Activated CD4-positive, alpha-beta memory T cell treated with anti-CD3 and anti-CD28 coated beads, Interleukin-2, amount 10 ng/mL, durations not matched to agents 7 days and 5 days (primary cell): ENCODE measurements at regions not wholly inside any gene's neighbourhood (a gene's known extent, or its start where the extent isn't known, plus 50 kb on each side); places are given as distances from the start of the nearest gene placed in this dataset.

Experiments
- CTCF ChIA-PET: fragments of 350-600 bp; sonication (Branson Sonifier 250); formaldehyde crosslinking; loops from one replicate; lab custom pipeline; 2021; ENCODE audit warnings: antibody characterized with exemption, inconsistent platforms; lab: Charles Lee
- POLR2A ChIA-PET: fragments of 350-600 bp; sonication (Branson Sonifier 250); formaldehyde crosslinking; loops from one replicate; lab custom pipeline; 2021; ENCODE audit warnings: antibody characterized with exemption; lab: Charles Lee
- DNase-seq: peaks from one replicate; pipeline ENCODE4 v3.0.0-alpha.2; 2020
- H3K27ac Mint-ChIP-seq: one replicate; pipeline ENCODE4 v1.8.0; 2021; ENCODE audit warnings: mild to moderate bottlenecking, mixed read lengths
- H3K27me3 Mint-ChIP-seq: one replicate; pipeline ENCODE4 v1.8.0; 2021; ENCODE audit warnings: mixed read lengths
- H3K36me3 Mint-ChIP-seq: one replicate; pipeline ENCODE4 v1.8.0; 2021; ENCODE audit warnings: low read depth, mixed read lengths
- H3K4me1 Mint-ChIP-seq: one replicate; pipeline ENCODE4 v1.8.0; 2021; ENCODE audit warnings: mixed read lengths
- H3K4me3 Mint-ChIP-seq: one replicate; pipeline ENCODE4 v1.8.0; 2021; ENCODE audit warnings: mild to moderate bottlenecking, mixed read lengths
- H3K9me3 Mint-ChIP-seq: one replicate; pipeline ENCODE4 v1.8.0; 2021; ENCODE audit warnings: mixed read lengths

DNA sequence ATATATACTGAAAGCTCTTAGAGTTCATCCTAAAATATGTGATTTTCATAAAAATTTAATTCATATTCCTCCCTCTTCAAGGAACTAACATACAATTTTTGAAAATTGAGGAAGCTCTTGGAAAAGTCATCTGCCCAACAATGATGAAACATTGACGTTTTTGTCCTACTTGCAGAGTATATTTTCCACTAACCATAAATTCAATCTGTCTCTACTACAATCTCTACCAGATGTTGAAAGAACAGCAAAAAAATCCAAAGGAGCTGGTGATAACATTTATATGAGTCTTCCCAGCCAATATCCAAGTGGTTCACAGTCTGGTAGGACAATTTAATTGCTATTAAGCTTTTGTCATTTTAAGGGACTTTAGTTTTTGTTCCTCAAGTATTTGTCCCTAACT lies 81.1 kb upstream of the NR3C1 start:
- ChIA-PET POLR2A (no interaction called here), CTCF (no interaction called here)
- Mint-ChIP-seq H3K36me3 (no peaks in the 10 kb centered on the region), H3K9me3 (no peaks in the 10 kb centered on the region), H3K27ac (no peak overlapping the region), H3K4me1 (no peaks in the 10 kb centered on the region), H3K4me3 (no peak overlapping the region), H3K27me3 (no peaks in the 10 kb centered on the region)
- DNase-seq = no peak

GRCh38 chr5:143481697-143482531 lies 78.4 kb upstream of the NR3C1 start:
- DNase-seq = no peak
- Mint-ChIP-seq H3K27ac (no peak overlapping the region), H3K9me3 (no peaks in the 10 kb centered on the region), H3K27me3 (no peaks in the 10 kb centered on the region), H3K4me3 (no peak overlapping the region), H3K36me3 (no peaks in the 10 kb centered on the region), H3K4me1 (no peaks in the 10 kb centered on the region)
- ChIA-PET CTCF (interaction anchor here (0.6 kb wide), 1 partner anchor 343 kb away, joined by 3 read pairs; no protein-coding TSS in a partner anchor), POLR2A (no interaction called here)

DNA sequence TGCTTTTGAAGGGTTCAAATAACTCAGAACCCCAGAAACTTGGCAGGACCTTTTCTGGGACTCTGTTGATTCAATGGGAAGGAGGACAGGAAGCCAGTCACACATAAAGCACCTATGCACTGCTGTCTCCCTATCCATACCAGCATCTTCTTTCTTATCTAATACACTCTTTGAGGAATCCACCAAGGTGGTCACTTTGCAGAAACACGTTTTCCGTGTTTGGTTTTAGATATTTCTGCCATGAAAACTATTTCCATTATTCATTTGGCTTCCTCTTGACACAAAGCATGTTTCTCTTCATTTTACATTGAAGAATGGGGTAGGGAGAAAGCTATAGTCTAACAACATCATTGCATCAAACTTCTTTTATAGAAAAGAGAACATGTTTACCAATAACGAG lies 76.5 kb upstream of the NR3C1 start:
- H3K4me1 Mint-ChIP-seq = no peaks in the 10 kb centered on the region
- POLR2A ChIA-PET = no interaction called here
- no peak for DNase-seq
- no peak overlapping the region for H3K4me3 Mint-ChIP-seq
- H3K27ac Mint-ChIP-seq = no peak overlapping the region
- no peaks in the 10 kb centered on the region for H3K36me3 Mint-ChIP-seq
- no peaks in the 10 kb centered on the region for H3K9me3 Mint-ChIP-seq
- CTCF ChIA-PET = no interaction called here
- no peaks in the 10 kb centered on the region for H3K27me3 Mint-ChIP-seq

- Mint-ChIP-seq H3K4me1 (no peaks in the 10 kb centered on the region), H3K36me3 (no peaks in the 10 kb centered on the region), H3K4me3 (no peak overlapping the region), H3K9me3 (no peaks in the 10 kb centered on the region), H3K27me3 (no peaks in the 10 kb centered on the region), H3K27ac (no peak overlapping the region)
- no peak for DNase-seq
- ChIA-PET CTCF (no interaction called here), POLR2A (no interaction called here)
These were observed 75.9 kb upstream of the NR3C1 start for GRCh38 chr5:143479394-143479793.

DNA sequence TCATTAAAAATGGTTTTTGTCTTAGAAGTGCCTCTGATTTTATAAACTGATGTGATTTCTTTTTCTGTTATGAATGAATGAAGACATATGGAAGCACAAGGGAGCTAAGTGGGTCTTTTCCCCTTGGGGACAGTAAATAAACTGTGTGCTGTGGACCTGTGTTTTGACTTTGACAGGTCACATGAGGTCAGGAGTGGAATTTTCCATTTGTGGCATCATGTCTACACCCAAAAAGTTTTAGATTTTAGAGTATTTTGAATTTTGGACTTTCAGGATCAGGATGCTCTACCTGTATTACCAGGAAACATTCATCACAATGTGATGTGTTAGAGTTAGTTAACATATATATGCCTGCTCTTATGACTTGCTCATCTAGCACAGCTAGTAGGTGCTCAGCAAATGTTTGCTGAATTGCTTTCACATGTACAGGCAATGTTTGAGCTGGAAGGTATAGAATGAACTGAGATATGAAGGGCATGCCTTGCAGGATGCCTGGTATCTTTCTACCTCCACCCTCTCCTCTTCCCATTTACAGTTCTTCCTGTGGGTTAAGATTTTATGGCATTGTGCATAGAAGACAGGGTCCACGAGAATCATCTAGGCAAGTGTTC lies 73.2 kb upstream of the NR3C1 start:
- ChIA-PET CTCF (no interaction called here), POLR2A (no interaction called here)
- no peak for DNase-seq
- H3K27ac Mint-ChIP-seq = no peak overlapping the region
- no peak overlapping the region for H3K4me3 Mint-ChIP-seq
- H3K36me3 Mint-ChIP-seq = no peaks in the 10 kb centered on the region
- no peaks in the 10 kb centered on the region for H3K9me3 Mint-ChIP-seq
- no peaks in the 10 kb centered on the region for H3K4me1 Mint-ChIP-seq
- no peaks in the 10 kb centered on the region for H3K27me3 Mint-ChIP-seq

DNA sequence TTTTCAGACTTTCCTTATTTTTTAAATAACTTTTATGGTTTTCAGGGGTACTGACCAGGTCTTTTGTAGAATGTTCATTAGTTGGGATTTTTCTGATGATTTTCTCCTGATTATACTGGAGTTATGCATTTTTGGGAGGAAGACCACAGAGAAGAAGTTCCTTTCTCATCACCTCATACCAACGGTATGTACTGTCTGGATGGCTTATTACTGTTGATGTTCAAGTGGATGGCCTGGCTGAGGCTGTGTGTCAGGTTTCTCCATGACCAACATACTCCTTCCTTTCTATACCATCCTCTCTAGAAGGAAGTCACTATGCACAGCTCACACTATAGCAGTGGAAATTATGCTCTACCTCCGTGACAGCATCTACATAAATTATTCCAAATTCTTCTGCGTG lies 71.1 kb upstream of the NR3C1 start:
- POLR2A ChIA-PET = no interaction called here
- Mint-ChIP-seq H3K36me3 (no peaks in the 10 kb centered on the region), H3K27ac (no peak overlapping the region), H3K27me3 (no peaks in the 10 kb centered on the region), H3K4me1 (no peaks in the 10 kb centered on the region), H3K4me3 (no peak overlapping the region), H3K9me3 (no peaks in the 10 kb centered on the region)
- CTCF ChIA-PET = no interaction called here
- no peak for DNase-seq

- H3K27ac Mint-ChIP-seq = no peak overlapping the region
- CTCF ChIA-PET = no interaction called here
These were observed 70.0 kb upstream of the NR3C1 start for GRCh38 chr5:143473481-143473880.

DNA sequence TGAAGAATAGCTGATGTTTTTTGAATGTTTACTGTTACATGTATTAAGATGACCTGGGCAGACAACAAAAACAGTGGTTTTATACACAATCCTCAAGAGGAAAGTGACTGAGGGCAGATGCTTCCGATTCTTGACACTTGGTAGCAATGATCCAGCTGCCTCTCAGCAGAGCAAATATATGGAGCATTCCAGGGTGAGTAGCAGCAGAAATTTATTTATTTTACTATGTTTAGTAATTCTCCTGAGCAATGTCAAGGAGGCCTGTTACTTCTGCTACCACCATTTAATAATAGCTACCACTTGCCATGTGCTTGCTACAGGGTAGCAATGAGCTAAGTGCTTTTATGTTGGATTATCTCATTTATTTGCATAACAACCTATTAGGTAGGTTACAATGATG lies 69.1 kb upstream of the NR3C1 start:
- ChIA-PET CTCF (no interaction called here), POLR2A (no interaction called here)
- Mint-ChIP-seq H3K27ac (no peak overlapping the region), H3K36me3 (no peaks in the 10 kb centered on the region), H3K4me1 (no peaks in the 10 kb centered on the region), H3K27me3 (no peaks in the 10 kb centered on the region), H3K4me3 (no peak overlapping the region), H3K9me3 (no peaks in the 10 kb centered on the region)
- no peak for DNase-seq

More at GRCh38 chr5:143473481-143473880, 70.0 kb upstream of the NR3C1 start:
- Mint-ChIP-seq H3K4me3 (no peak overlapping the region), H3K27me3 (no peaks in the 10 kb centered on the region), H3K4me1 (no peaks in the 10 kb centered on the region), H3K36me3 (no peaks in the 10 kb centered on the region), H3K9me3 (no peaks in the 10 kb centered on the region)
- DNase-seq = no peak
- POLR2A ChIA-PET = no interaction called here

DNA sequence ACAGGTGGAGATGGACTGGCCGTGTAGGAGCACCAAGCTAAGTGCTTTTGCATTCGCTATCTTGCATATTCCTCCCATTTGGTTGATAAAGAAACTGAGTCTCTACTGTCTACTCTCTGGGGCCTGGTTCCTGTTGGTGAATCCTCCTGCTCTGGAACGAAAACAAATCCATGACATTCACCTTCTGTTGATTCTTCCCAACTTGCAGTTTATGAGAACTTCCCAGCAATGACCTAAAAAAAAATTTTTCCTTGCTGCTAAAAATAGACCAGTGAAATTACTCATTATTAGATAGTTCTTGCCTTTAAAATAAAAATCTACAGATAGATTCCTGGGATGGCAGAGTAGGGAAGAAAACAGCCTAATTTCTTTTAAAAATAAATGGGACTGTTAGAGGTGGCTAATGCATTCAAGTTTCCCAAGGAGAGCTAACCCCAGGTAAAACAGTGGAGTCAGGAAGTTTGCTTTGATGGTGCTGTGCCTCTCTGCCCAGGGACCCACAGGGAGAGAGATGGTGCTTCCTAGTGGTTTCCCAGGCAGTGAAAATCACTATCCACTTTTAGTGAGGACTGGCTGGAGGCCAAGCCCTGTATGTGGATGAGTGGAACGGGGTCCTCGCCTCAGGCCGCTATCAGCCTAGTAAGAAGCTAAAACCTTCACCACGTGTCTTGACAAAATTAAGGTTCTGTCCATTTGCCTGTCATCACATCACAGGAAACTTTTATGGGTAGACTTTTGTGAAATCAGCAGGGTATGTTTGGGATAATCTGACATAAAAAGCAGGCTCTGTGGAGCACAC lies 68.4 kb upstream of the NR3C1 start:
- Mint-ChIP-seq H3K27ac (no peak overlapping the region), H3K4me1 (no peaks in the 10 kb centered on the region), H3K9me3 (no peaks in the 10 kb centered on the region), H3K36me3 (no peaks in the 10 kb centered on the region), H3K4me3 (no peak overlapping the region), H3K27me3 (no peaks in the 10 kb centered on the region)
- DNase-seq = no peak
- ChIA-PET CTCF (no interaction called here), POLR2A (no interaction called here)

DNA sequence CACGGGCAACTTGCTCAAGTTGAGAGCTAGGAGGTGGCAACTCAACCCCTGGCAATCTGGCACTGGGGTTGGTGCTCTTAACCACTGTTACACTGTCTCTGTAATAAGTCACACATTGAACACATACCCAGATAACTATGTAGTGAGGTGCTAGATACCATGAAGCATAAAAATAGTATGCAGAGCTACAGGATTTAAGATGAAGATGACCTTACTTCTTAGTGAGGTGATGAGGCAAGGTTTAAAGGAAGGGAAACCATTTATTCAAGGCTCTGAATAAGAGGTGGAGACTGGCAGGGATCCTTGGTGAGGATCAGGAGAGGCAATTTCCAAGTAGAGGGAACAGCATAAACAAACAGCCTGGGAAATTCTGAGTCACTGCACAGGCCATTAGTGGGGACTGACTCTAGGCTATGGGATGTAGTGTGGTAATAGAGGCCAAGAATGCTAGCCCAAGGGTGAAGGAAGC lies 67.6 kb upstream of the NR3C1 start:
- Mint-ChIP-seq H3K36me3 (no peaks in the 10 kb centered on the region), H3K27ac (no peak overlapping the region), H3K27me3 (no peaks in the 10 kb centered on the region), H3K9me3 (no peaks in the 10 kb centered on the region), H3K4me3 (no peak overlapping the region), H3K4me1 (no peaks in the 10 kb centered on the region)
- no peak for DNase-seq
- CTCF ChIA-PET = no interaction called here
- POLR2A ChIA-PET = no interaction called here

GRCh38 chr5:143470120-143470519 lies 66.6 kb upstream of the NR3C1 start:
- no peaks in the 10 kb centered on the region for H3K27me3 Mint-ChIP-seq
- H3K4me3 Mint-ChIP-seq = no peak overlapping the region
- H3K9me3 Mint-ChIP-seq = no peaks in the 10 kb centered on the region
- POLR2A ChIA-PET = no interaction called here
- H3K27ac Mint-ChIP-seq = no peak overlapping the region
- DNase-seq = no peak
- no peaks in the 10 kb centered on the region for H3K4me1 Mint-ChIP-seq
- CTCF ChIA-PET = no interaction called here
- H3K36me3 Mint-ChIP-seq = no peaks in the 10 kb centered on the region

- Mint-ChIP-seq H3K4me1 (no peaks in the 10 kb centered on the region), H3K9me3 (no peaks in the 10 kb centered on the region), H3K36me3 (no peaks in the 10 kb centered on the region), H3K27ac (no peak overlapping the region), H3K4me3 (no peak overlapping the region), H3K27me3 (no peaks in the 10 kb centered on the region)
- no peak for DNase-seq
- ChIA-PET POLR2A (no interaction called here), CTCF (no interaction called here)
These were observed 65.6 kb upstream of the NR3C1 start for GRCh38 chr5:143469125-143469524.

DNA sequence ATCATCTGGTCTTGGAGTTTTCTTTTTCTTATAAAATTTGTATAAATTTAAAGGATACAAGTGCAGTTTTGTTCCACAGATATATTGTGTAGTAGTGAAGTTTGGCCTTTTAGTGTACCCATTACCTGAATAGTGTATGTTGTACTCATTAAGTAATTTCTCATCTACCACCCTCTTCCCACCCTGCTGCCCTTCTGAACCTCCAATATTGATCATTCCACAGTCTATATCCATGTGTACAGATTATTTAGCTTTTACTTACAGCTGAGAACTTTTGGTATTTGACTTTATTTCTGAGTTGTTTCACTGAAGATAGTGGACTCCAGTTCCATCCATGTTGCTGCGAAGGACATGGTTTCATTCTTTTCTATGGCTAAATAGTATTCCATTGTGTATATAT lies 63.1 kb upstream of the NR3C1 start:
- ChIA-PET POLR2A (no interaction called here), CTCF (no interaction called here)
- Mint-ChIP-seq H3K27ac (no peak overlapping the region), H3K9me3 (no peaks in the 10 kb centered on the region), H3K36me3 (no peaks in the 10 kb centered on the region), H3K4me1 (no peaks in the 10 kb centered on the region), H3K4me3 (no peak overlapping the region), H3K27me3 (no peaks in the 10 kb centered on the region)
- no peak for DNase-seq
